Liver (tissue), 8 donors: ENCODE measurements at regions not wholly inside any gene's neighbourhood (a gene's known extent, or its start where the extent isn't known, plus 50 kb on each side); places are given as distances from the start of the nearest gene placed in this dataset.

Experiments used
- DNase-seq: peaks from one replicate; pipeline ENCODE4 v3.0.0-alpha.2; 2017; ENCODE audit warnings: low spot score
- H3K27ac ChIP-seq, 2 donors: one replicate each; pipeline ENCODE4 v1.7.0; 2013; ENCODE audit warnings: inconsistent platforms in 2 of 2, low read length in 2 of 2, control low read depth in 1 of 2, low read depth in 1 of 2, mild to moderate bottlenecking in 1 of 2
- H3K27me3 ChIP-seq, 4 donors: one replicate each; pipeline versions ENCODE4 v1.6.1 to v1.7.0; 2013; ENCODE audit warnings: low read length in 3 of 4, inconsistent platforms in 1 of 4, mild to moderate bottlenecking in 1 of 4, moderate library complexity in 1 of 4; ENCODE audit not compliant: control insufficient read depth in 4 of 4, insufficient read depth in 4 of 4
- H3K36me3 ChIP-seq, 4 donors: one replicate each; pipeline versions ENCODE4 v1.6.1 to v1.7.0; 2013; ENCODE audit warnings: low read length in 3 of 4, mild to moderate bottlenecking in 3 of 4, low read depth in 1 of 4, moderate library complexity in 1 of 4; ENCODE audit not compliant: control insufficient read depth in 4 of 4, insufficient read depth in 3 of 4
- H3K4me1 ChIP-seq, 4 donors: one replicate each; pipeline versions ENCODE4 v1.6.1 to v1.7.0; 2013; ENCODE audit warnings: low read length in 3 of 4, mild to moderate bottlenecking in 3 of 4, moderate library complexity in 1 of 4; ENCODE audit not compliant: control insufficient read depth in 4 of 4, insufficient read depth in 4 of 4
- H3K4me3 ChIP-seq, 3 donors: one replicate each; pipeline versions ENCODE4 v1.6.1 to v1.7.0; 2013; ENCODE audit warnings: low read length in 3 of 3, control low read depth in 1 of 3, low read depth in 1 of 3, mild to moderate bottlenecking in 1 of 3
- H3K9ac ChIP-seq, 2 donors: one replicate each; pipeline ENCODE4 v1.7.0; 2013; ENCODE audit warnings: low read length in 2 of 2, mild to moderate bottlenecking in 2 of 2, moderate library complexity in 2 of 2, control low read depth in 1 of 2, low read depth in 1 of 2
- H3K9me3 ChIP-seq, 4 donors: one replicate each; pipeline versions ENCODE4 v1.6.1 to v1.7.0; 2013; ENCODE audit warnings: low read length in 3 of 4; ENCODE audit not compliant: control insufficient read depth in 4 of 4
- ATF3 ChIP-seq: IDR thresholded peaks from 2 replicates; pipeline ENCODE4 v1.6.1; 2016; ENCODE audit warnings: antibody characterized with exemption
- CTCF ChIP-seq: fragments of 150-350 bp; IDR thresholded peaks from 2 replicates; pipeline ENCODE4 v1.5.1; 2017; ENCODE audit warnings: improper control_type of control experiment, low read depth, low read length; ENCODE audit not compliant: missing input control
- EGR1 ChIP-seq, 2 donors: IDR thresholded peaks; 2 replicates each; pipeline ENCODE4 v1.6.1; 2016 to 2018; ENCODE audit warnings: antibody characterized with exemption in 2 of 2, low read depth in 2 of 2
- FOXA1 ChIP-seq: IDR thresholded peaks from 2 replicates; pipeline ENCODE4 v1.6.1; 2016; ENCODE audit warnings: antibody characterized with exemption
- FOXA2 ChIP-seq: IDR thresholded peaks from 2 replicates; pipeline ENCODE4 v1.6.1; 2016; ENCODE audit warnings: antibody characterized with exemption
- GABPA ChIP-seq, 2 donors: IDR thresholded peaks in 1 of 2; conservative IDR thresholded peaks in 1 of 2; 2 replicates each; pipeline ENCODE4 v1.6.1; 2016; ENCODE audit warnings: antibody characterized with exemption in 2 of 2, mild to moderate bottlenecking in 1 of 2, moderate library complexity in 1 of 2
- HNF4A ChIP-seq, 2 donors: conservative IDR thresholded peaks; 2 replicates each; pipeline ENCODE4 v1.6.1; 2016; ENCODE audit warnings: antibody characterized with exemption in 2 of 2, mild to moderate bottlenecking in 2 of 2
- HNF4G ChIP-seq: IDR thresholded peaks from 2 replicates; pipeline ENCODE4 v1.6.1; 2016; ENCODE audit warnings: antibody characterized with exemption
- JUND ChIP-seq, 2 donors: IDR thresholded peaks; 2 replicates each; pipeline ENCODE4 v1.6.1; 2016; ENCODE audit warnings: antibody characterized with exemption in 2 of 2
- MAX ChIP-seq: IDR thresholded peaks from 2 replicates; pipeline ENCODE4 v1.6.1; 2016; ENCODE audit warnings: antibody characterized with exemption
- NR2F2 ChIP-seq: IDR thresholded peaks from 2 replicates; pipeline ENCODE4 v1.6.1; 2016; ENCODE audit warnings: antibody characterized with exemption
- RAD21 ChIP-seq, 2 donors: IDR thresholded peaks; 2 replicates each; pipeline ENCODE4 v1.6.1; 2016; ENCODE audit warnings: antibody characterized with exemption in 2 of 2, mild to moderate bottlenecking in 2 of 2
- REST ChIP-seq: IDR thresholded peaks from 2 replicates; pipeline ENCODE4 v1.6.1; 2016; ENCODE audit warnings: antibody characterized with exemption, mild to moderate bottlenecking
- RXRA ChIP-seq, 2 donors: IDR thresholded peaks; 2 replicates each; pipeline ENCODE4 v1.6.1; 2017 to 2018; ENCODE audit warnings: antibody characterized with exemption in 2 of 2, mild to moderate bottlenecking in 1 of 2
- SP1 ChIP-seq: IDR thresholded peaks from 2 replicates; pipeline ENCODE4 v1.6.1; 2018; ENCODE audit warnings: antibody characterized with exemption, mild to moderate bottlenecking
- TAF1 ChIP-seq: conservative IDR thresholded peaks from 2 replicates; pipeline ENCODE4 v1.6.1; 2016; ENCODE audit warnings: antibody characterized with exemption, mild to moderate bottlenecking
- YY1 ChIP-seq: IDR thresholded peaks from 2 replicates; pipeline ENCODE4 v1.6.1; 2016; ENCODE audit warnings: antibody characterized with exemption, mild to moderate bottlenecking
- ZBTB33 ChIP-seq: IDR thresholded peaks from 2 replicates; pipeline ENCODE4 v1.6.1; 2016; ENCODE audit warnings: antibody characterized with exemption
- WGBS: extraction: QIAGEN DNeasy Blood & Tissue Kit; methylation state at CpG from one replicate; pipeline ENCODE4 v1.1.7; 2013; 5-methylcytosine and 5-hydroxymethylcytosine counted together
- donor health status: healthy.
- donor health status: healthy.
- donor health status: healthy.
- donor health status: healthy.
- donor health status: healthy.

- no peak overlapping the region for H3K9ac ChIP-seq
- DNase-seq = no peak
- 90% methylated on average over 1 of the region's 1 CpG for WGBS
- H3K9me3 ChIP-seq = no peaks in the 10 kb centered on the region
- no peaks in the 10 kb centered on the region for H3K4me1 ChIP-seq
- no peak overlapping the region for H3K4me3 ChIP-seq
- H3K27ac ChIP-seq = no peak overlapping the region
- no peaks in the 10 kb centered on the region for H3K36me3 ChIP-seq
- H3K27me3 ChIP-seq = no peaks in the 10 kb centered on the region
- no peak for TF ChIP-seq HNF4A (conservative IDR thresholded peaks at IDR 0.05)
Observed at GRCh38 chr6:125415913-125416312, 114.1 kb upstream of the HDDC2 start.

- no peak for DNase-seq
- no peak overlapping the region for H3K27ac ChIP-seq
- WGBS = 45% methylated on average over 9 of the region's 9 CpGs
- no peak overlapping the region for H3K4me3 ChIP-seq
- no peak overlapping the region for H3K9ac ChIP-seq
- no peaks in the 10 kb centered on the region for H3K9me3 ChIP-seq
- H3K36me3 ChIP-seq = no peaks in the 10 kb centered on the region
- TF ChIP-seq FOXA1 (no peak), NR2F2 (no peak), EGR1 (IDR thresholded peaks at IDR 0.05; ENCODE audit: low read depth in 2 of 2) (no peak), TAF1 (no peak), JUND (IDR thresholded peaks at IDR 0.05) (no peak)
- H3K4me1 ChIP-seq = no peaks in the 10 kb centered on the region
- H3K27me3 ChIP-seq = no peaks in the 10 kb centered on the region
Observed at GRCh38 chr6:125421836-125422235, 120.1 kb upstream of the HDDC2 start.

- 70% methylated on average over 2 of the region's 2 CpGs for WGBS
Observed at GRCh38 chr6:125423047-125423446, 121.3 kb upstream of the HDDC2 start.

More at GRCh38 chr6:125423047-125423446, 121.3 kb upstream of the HDDC2 start:
- H3K9me3 ChIP-seq = no peaks in the 10 kb centered on the region
- DNase-seq = no peak
- no peak overlapping the region for H3K4me3 ChIP-seq
- no peaks in the 10 kb centered on the region for H3K4me1 ChIP-seq
- H3K27me3 ChIP-seq = no peaks in the 10 kb centered on the region
- H3K9ac ChIP-seq = no peak overlapping the region
- no peaks in the 10 kb centered on the region for H3K36me3 ChIP-seq
- no peak overlapping the region for H3K27ac ChIP-seq
- TF ChIP-seq RXRA (IDR thresholded peaks at IDR 0.05) (no peak), ATF3 (no peak), TAF1 (no peak), YY1 (no peak), FOXA2 (no peak), FOXA1 (no peak), CTCF (no peak), MAX (no peak), HNF4A (conservative IDR thresholded peaks at IDR 0.05) (no peak), ZBTB33 (no peak), NR2F2 (no peak), GABPA (IDR thresholded peaks at IDR 0.05 in 1 of 2, conservative IDR thresholded peaks at IDR 0.05 in 1 of 2) (no peak), HNF4G (no peak), EGR1 (IDR thresholded peaks at IDR 0.05; ENCODE audit: low read depth in 2 of 2) (no peak), SP1 (no peak), JUND (IDR thresholded peaks at IDR 0.05) (no peak), REST (no peak), RAD21 (IDR thresholded peaks at IDR 0.05) (no peak)
